Type B pancreatic cell (in vitro differentiated cells): ENCODE measurements at regions not wholly inside any gene's neighbourhood (a gene's known extent, or its start where the extent isn't known, plus 50 kb on each side); places are given as distances from the start of the nearest gene placed in this dataset.

Experiments
- DNase-seq: peaks from one replicate; pipeline ENCODE4 v3.0.0; 2021; ENCODE audit warnings: mixed read lengths; ENCODE audit not compliant: unreplicated experiment; ENCODE audit errors: extremely low spot score
- H3K27ac Mint-ChIP-seq: 2 replicates; pipeline ENCODE4 v1.8.0; 2021; ENCODE audit warnings: mild to moderate bottlenecking, mixed read lengths
- H3K27me3 Mint-ChIP-seq: 2 replicates; pipeline ENCODE4 v1.8.0; 2021; ENCODE audit warnings: mixed read lengths
- H3K36me3 Mint-ChIP-seq: 2 replicates; pipeline ENCODE4 v1.8.0; 2021; ENCODE audit warnings: mixed read lengths
- H3K4me1 Mint-ChIP-seq: one replicate; pipeline ENCODE4 v1.8.0; 2021; ENCODE audit warnings: mixed read lengths; ENCODE audit not compliant: unreplicated experiment
- H3K4me3 Mint-ChIP-seq: 2 replicates; pipeline ENCODE4 v1.8.0; 2021; ENCODE audit warnings: mild to moderate bottlenecking, mixed read lengths
- H3K9me3 Mint-ChIP-seq: 2 replicates; pipeline ENCODE4 v1.8.0; 2021; ENCODE audit warnings: mixed read lengths
- CTCF ChIP-seq: fragments of 200-600 bp; sonication (generic); conservative IDR thresholded peaks from 2 replicates; pipeline ENCODE4 v1.5.0; 2021; ENCODE audit warnings: antibody characterized with exemption, mild to moderate bottlenecking

GRCh38 chr5:120260651-120261050, 203.4 kb upstream of the PRR16 start:
- Mint-ChIP-seq H3K4me3 (no peak overlapping the region), H3K27me3 (no peaks in the 10 kb centered on the region), H3K27ac (no peak overlapping the region), H3K9me3 (no peaks in the 10 kb centered on the region), H3K36me3 (no peaks in the 10 kb centered on the region), H3K4me1 (no peaks in the 10 kb centered on the region)
- no peak for DNase-seq
- no peak for TF ChIP-seq CTCF

GRCh38 chr5:120270498-120270897, 193.6 kb upstream of the PRR16 start:
- no peaks in the 10 kb centered on the region for H3K27me3 Mint-ChIP-seq
- H3K4me1 Mint-ChIP-seq: no peaks in the 10 kb centered on the region
- H3K27ac Mint-ChIP-seq: no peak overlapping the region
- no peak for DNase-seq
- H3K9me3 Mint-ChIP-seq: peaks cover 4% of the 10 kb centered on the region
- no peaks in the 10 kb centered on the region for H3K36me3 Mint-ChIP-seq
- H3K4me3 Mint-ChIP-seq: no peak overlapping the region
- TF ChIP-seq CTCF: no peak

GRCh38 chr5:120293796-120294195, 170.3 kb upstream of the PRR16 start:
- Mint-ChIP-seq H3K27me3 (no peaks in the 10 kb centered on the region), H3K36me3 (no peaks in the 10 kb centered on the region), H3K27ac (no peak overlapping the region), H3K4me1 (no peaks in the 10 kb centered on the region), H3K4me3 (no peak overlapping the region), H3K9me3 (no peaks in the 10 kb centered on the region)
- no peak for DNase-seq
- TF ChIP-seq CTCF: no peak

- TF ChIP-seq CTCF: no peak
- Mint-ChIP-seq H3K27me3 (no peaks in the 10 kb centered on the region), H3K4me1 (no peaks in the 10 kb centered on the region), H3K27ac (no peak overlapping the region), H3K4me3 (no peak overlapping the region), H3K9me3 (no peaks in the 10 kb centered on the region), H3K36me3 (no peaks in the 10 kb centered on the region)
- no peak for DNase-seq
These were observed 166.5 kb upstream of the PRR16 start for GRCh38 chr5:120297616-120298015.

- Mint-ChIP-seq H3K27me3 (no peaks in the 10 kb centered on the region), H3K27ac (no peak overlapping the region), H3K4me1 (no peaks in the 10 kb centered on the region), H3K9me3 (no peaks in the 10 kb centered on the region), H3K4me3 (no peak overlapping the region), H3K36me3 (no peaks in the 10 kb centered on the region)
- DNase-seq: no peak
- TF ChIP-seq CTCF: no peak
These were observed 165.1 kb upstream of the PRR16 start for GRCh38 chr5:120298981-120299380.

- no peak for DNase-seq
- H3K4me1 Mint-ChIP-seq: no peaks in the 10 kb centered on the region
- TF ChIP-seq CTCF: no peak
- H3K27me3 Mint-ChIP-seq: peaks cover 4% of the 10 kb centered on the region
- no peak overlapping the region for H3K4me3 Mint-ChIP-seq
- H3K36me3 Mint-ChIP-seq: no peaks in the 10 kb centered on the region
- no peak overlapping the region for H3K27ac Mint-ChIP-seq
- H3K9me3 Mint-ChIP-seq: no peaks in the 10 kb centered on the region
These were observed 159.4 kb upstream of the PRR16 start for GRCh38 chr5:120304663-120305062.
